ENCODE measurements at regions not wholly inside any gene's neighbourhood (a gene's known extent, or its start where the extent isn't known, plus 50 kb on each side); places are given as distances from the start of the nearest gene placed in this dataset.
"Not testable (repeated sequence)": the region's sequence is repeated elsewhere in the genome, so short reads cannot be mapped to it uniquely, and the experiment has no call there.

DNA sequence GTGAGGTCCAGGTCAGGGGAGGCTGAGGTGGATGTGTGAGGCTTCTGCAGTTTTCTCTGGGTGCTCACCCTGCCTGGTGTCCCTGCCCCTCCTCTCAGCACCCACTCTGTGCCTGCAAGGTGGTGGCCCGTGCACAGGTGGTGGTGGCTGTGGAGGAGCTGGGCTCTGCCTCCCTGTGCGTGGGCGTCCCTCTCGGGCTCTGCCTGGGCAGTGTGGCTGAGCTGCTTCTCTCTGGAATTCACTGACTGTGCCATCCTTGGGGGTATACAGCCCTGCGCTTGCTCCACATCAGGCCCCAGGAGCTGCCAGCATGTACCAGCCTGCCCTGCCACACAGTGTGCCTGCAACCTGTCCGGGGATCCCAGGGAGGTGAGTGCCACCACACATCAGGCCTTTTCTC lies 369.8 kb downstream of the TMEM121 start:
- not testable (repeated sequence) for DNase-seq

DNA sequence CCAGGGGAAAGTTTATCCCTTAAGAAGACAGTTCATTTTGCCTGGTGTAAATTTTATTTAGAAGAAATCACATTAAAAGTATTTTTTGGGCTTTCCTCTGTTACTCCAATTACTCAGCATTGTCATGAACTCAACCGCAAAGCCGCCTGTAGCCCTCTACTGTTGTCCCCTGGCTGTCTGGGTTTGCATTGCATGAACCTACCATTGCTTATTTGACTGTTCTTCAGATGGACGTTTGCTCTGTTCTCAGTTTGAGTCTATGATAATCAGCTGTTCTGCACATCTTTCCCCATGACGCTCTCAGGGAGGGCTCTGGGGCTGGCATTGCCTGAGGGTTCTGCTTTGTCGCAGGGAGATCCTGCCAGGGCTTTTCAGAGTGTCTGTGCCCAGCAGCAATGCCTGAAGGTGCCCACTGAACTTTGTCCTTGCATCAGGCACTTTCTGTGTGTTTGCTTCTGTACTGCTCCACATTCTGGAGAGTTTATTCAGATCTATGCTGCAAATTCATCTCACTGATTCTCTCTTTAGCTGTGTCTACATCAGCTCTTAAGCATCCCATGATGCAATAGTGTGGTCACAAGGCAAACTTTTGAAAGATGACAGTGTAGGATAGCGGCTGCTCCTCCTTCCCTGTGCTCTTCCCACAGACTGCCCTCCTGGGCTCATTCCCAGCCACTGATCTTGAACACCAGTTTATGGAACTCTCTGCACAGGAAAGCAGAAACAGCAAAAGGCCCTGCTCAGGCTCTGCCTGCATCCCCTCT lies 370.8 kb downstream of the TMEM121 start:
- DNase-seq, result not testable (repeated sequence)

DNA sequence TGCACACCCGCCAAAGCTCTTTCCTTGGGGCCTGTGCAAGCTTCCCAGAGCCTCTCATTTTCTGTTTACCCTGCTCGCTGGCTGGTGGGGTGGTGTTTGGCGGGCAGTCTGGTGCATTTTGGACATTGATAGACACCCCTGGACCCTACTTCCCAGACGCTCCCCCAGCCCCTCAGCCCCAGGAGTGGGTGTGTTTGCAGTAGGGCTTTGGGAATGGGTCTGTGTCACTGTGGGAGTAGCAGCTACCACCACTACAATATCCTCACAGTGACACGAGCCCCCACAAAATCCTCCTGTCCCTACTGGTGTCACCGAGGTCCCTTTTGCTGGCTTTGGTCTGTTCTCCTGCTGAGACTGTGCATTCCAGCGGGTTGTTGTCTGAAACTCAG lies 371.3 kb downstream of the TMEM121 start:
- no peak for DNase-seq

DNA sequence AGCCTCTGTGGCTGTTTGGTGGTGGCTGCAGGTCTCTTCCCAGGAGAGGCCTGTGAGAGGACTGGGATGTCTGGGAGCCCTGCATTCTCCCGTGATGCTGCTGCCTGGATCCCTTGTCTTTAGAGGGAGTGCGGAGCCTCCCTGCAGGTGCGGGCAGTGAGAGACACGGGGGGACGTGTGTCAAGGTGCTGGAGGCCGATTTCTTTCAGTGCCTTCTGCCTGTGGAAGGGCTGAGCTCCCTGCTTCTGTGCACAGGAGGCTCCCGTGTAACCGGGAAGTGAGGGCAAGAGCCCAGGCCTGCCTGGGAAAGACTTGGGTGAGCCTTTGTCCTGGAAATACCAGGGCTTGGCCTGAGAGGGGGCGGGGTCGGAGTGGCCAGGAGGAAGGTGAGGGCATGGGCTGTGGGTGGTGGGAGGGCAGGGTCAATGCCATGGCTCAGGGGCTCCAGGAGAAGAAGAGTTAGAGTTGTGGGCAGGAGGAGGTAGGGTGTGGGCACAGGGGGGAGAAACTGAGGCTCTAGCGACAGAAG lies 372.2 kb downstream of the TMEM121 start:
- no peak for DNase-seq

DNA sequence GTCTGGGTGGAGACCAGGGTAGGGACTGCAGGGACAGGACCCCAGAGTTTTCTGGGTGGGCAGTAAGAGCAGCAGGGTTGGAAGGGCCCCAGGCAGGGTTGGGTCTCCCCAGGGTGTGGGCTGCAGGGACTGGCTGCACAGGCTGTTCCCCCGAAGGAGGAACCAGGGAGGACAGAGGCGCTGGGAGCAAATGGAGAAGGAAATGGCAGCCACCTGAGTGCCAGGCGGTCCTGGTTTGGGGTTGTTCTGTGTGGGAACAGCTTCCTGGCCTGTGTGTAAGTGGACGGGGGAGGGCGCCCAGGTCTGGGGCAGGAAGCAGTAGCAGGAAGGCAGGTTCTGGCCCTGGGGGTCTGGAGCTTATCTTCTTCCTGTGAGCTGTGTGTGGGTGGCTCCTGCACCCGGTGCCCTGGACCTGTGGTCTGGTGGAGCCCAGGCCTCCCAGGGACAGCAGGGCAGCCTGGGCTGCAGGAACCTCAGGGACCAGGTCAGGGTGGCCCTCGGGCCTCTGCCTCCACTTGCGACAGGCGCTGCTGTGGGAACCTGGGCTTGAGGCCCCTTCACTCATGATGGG lies 372.8 kb downstream of the TMEM121 start:
- DNase-seq, result no peak

DNA sequence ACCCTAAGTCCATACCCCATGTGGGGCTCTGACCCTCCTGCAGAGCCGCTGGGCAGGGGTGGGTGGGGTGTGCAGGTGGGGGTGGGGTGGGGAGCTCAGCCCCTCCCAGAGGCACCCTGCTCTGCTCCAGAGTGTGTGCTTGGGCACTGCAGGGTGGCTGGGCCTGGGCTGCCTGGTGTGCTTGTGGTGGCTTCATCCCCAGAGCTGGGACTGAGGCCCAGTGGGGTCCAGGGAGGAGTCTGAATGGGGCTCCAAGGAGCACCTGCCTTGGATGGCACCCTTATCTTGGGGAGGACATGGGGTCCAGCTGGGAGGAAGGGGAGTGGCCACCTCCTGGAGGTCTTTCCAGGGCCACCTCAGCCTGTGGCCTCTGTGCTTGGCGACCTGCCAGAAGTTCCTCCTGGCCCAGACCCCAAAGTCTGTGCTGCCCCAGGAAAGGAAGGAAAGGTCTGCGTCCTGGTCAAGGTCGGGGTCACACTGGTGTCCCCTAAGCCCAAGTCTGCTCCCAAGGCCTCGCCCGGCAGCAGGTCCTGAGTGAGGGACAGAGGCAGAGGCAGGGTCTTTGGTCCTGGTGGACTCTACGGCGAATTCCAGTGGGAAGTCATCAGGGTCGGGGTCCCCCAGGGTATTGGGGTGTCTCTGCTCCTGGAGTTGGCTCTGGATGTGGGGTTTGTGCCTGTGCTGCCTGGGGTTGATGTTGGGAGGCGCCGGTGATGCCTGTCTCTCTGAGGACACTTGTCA lies 373.4 kb downstream of the TMEM121 start:
- no peak for DNase-seq

DNA sequence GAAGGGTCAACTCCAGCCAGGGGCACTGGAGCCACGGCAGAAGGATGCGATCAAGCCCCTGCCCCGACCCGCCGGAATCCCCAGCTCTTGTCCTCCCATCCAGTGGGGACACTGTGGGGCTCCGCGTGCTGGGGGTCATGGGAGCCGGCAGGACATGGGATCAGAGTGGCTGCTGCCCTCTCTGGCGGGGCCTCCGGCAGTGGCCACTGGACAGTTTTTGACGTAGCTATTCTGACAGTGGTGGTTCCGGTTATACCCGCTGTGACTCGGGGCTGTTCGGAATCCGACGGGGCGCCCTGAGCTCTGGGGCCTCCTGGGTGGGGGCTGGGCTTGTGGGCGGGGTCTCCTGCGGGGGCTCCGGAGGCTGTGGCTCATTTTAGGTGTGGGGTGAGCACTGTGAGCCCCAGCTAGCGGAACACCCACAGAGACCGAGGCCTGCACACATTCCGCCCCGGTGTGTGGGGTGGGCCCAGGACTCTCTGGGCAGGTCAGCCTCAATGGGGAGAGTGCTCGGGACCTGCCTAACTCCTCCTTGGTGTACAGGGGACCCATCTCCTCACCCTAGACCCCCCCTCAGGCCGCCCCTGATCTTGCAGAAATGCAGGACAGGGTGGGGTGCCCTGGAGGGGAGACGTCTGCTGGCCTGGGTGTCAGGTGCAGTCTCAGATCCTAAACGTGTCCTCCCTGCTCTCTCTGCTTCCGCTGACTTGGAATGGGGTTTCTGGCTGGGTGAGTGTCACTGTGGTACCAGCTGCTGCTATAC lies 374.2 kb downstream of the TMEM121 start:
- no peak for DNase-seq

DNA sequence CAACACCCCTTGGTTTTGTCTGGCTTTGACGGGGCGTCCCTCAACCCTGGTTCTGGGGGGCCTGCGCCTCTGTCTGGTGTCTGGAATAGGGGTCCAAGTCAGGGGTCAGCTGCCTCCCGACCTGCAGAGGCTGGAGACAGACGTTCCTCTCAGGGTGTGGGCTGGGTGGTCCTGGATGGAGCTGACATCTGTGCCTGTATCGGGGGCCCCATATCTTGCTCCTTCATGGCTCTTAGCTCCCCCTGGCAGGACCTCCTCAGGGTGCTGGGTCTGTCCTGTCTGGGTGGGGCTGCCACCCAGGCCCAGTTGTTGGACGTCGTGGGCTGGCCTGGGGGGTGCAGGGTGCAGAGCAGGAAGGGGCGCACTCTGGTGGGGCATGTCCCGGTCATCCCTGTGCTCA lies 374.8 kb downstream of the TMEM121 start:
- no peak for DNase-seq

DNA sequence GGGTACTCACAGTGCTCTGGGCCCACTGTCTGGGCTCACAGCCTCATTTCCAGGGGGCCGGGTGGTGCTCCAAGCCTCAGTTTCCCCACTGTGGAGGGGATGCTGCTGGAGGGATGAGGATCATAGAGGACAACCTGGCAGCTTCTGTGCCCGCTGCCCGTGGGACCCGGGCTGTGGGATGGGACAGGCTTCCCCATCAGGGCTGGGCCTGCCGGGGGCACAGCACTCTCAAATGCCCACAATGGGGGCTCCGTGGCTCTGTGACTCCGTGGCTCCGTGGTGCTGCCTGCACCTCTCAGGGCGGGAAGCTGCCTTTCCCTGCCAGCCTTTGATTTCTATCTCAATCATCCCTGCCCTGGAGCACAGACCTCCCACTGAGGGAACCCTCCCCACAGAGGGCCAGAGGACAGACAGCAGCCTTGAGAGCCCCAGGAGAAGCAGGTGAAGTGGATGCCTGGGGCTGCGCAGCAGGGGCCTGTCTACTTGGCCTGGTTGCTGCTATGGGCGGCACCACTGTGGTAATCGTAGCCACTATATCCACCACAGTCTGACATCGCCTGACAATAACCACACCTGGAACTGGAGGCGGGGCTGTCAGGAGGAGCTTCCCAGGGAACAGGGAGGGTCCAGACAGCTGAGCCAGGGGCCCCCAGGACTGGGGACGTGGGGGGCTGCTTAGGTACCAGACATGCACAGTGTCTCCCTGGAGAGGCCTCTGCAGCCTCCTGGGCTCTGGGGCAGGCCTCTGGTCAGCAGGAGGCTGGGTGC lies 375.9 kb downstream of the TMEM121 start:
- no peak for DNase-seq

DNA sequence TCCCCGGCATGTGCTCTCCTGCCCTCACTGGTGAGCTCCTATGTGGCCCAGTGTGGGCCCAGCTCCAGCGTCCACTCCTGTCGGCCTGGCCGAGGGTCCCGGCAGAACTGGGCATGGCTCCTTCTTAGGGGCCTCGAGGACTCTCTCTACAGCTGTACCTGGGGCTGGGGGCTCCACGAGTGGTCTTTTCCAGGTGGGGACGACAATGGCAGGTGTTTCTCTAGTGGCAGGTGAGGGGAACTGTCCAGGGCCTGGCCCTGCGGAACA lies 376.4 kb downstream of the TMEM121 start:
- DNase-seq, result not testable (repeated sequence)

DNA sequence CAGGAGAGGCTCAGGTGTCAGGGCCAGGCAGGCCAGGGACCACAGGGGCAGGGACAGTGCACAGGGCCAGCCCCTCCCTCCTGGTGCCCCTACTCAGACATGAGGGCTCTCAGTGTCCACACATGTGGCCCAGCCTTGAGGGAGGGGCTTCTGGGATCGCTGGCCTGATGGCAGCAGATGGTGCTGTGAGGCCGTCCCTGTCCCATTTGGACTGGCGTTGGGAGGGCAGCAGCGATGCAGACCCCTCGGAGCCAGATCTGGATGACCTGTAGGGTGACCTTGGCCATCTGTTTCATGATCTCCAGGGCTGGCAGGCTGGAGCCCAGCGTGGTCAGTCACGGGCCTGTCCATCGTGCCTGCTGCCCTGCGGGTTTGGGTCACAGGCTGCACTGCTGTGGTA lies 377.6 kb downstream of the TMEM121 start:
- DNase-seq, result no peak

DNA sequence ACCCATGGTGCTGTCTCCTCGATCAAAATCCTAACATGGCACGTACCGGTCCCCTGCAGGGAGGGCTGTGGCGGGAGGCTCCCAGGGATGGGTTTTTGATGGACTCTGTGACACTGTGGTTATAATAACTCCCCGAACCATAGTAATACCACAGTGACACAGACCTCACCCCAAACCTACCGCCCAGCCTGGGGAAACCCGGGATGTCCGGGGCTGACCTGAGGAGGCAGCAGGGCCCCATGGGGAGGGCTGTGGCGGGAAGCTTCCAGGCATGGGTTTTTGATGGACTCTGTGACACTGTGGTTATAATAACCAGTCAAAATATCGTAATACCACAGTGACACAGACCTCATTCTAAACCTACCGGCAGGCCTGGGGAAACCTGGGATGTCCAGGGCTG lies 378.0 kb downstream of the TMEM121 start:
- no peak for DNase-seq

DNA sequence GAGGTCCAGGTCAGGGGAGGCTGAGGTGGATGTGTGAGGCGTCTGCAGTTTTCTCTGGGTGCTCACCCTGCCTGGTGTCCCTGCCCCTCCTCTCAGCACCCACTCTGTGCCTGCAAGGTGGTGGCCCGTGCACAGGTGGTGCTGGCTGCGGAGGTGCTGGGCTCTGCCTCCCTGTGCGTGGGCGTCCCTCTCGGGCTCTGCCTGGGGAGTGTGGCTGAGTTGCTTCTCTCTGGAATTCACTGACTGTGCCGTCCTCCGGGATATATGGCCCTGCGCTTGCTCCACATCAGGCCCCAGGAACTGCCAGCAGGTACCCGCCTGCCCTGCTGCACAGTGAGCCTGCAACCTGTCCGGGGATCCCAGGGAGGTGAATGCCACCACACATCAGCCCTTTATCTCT lies 379.1 kb downstream of the TMEM121 start:
- no peak for DNase-seq

DNA sequence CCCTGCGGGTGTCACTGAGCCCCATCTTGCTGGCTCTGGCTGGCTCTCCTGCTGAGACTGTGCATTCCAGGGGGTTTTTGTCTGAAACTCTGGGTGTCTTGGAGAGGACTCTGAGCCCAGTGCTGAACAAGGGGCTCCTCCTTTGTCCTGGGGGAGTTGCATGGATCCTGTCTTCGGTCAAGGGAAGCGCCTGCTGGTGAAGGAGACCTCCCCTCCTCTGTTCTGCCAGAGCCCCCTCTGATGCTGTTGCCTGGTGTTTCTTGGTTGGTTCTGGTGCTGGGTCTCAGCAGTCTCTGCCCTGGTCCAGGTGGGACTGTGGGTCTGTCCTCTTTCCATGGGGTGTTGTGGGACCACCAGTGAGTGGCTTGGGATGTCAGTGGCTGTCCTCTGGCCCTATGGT lies 380.9 kb downstream of the TMEM121 start:
- no peak for DNase-seq

DNA sequence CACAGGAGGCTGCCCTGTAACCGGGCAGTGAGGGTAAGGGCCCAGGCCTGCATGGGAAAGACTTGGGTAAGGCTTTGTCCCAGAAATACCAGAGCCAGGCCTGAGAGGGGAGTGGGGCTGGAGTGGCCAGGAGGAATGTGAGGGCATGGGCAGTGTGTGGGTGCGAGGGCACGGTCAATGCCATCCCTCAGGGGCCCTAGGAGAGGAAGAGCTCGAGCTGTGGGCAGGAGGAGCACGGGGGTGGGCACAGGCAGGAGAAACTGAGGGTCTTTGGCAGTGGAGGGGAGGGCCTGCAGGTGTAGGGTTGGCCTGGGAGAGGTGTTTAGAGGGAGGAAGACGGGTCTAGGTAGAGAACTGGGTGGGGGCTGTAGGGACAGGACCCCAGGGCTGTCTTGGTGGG lies 381.6 kb downstream of the TMEM121 start:
- no peak for DNase-seq

DNA sequence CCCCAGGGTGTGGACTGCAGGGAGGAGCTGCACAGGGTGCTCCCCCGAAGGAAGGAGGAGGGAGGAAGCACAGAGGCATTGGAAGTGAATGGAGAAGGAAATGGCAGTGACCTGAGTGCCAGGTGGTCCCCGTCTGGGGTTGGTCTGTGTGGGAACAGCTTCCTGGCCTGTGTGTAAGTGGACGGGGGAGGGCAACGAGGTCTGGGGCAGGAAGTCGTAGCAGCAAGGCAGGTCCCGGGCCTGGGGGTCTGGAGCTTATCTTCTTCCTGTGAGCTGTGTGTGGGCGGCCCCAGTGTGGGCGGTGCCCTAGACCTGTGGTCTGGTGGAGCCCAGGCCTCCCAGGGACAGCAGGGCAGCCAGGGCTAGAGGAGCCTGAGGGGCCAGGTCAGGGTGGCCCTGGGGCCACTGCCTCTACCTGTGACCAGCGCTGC lies 382.1 kb downstream of the TMEM121 start:
- no peak for DNase-seq

DNA sequence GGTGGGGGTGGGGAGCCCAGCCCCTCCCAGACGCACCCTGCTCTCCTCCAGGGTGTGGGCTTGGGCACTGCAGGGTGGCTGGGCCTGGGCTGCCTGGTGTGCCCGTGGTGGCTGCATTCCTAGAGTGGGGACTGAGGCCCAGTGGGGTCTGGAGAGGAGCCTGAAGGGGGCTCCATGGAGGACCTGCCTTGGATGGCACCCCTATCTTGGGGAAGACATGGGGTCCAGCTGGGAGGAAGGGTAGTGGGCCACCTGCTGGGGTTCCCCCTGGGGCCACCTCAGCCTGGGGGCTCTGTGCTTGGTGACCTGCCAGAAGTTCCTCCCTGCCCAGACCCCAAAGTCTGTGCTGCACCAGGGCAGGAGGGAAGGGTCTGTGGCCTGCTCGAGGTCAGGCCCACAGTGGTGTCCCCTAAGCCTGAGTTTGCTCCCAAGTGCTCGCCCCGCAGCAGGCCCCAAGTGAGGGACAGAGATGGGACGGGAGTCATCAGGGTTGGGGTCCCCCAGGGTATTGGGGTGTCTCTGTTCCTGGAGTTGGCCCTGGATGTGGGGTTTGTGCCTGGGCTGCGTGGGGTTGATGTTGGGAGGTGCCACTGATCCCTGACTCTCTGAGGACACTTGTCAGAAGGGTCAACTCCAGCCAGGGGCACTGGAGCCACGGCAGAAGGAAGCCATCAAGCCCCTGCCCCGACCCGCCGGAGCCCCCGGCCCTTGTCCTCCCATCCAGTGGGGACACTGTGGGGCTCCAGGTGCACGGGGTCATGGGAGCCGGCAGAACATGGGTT lies 382.9 kb downstream of the TMEM121 start:
- DNase-seq, result no peak

DNA sequence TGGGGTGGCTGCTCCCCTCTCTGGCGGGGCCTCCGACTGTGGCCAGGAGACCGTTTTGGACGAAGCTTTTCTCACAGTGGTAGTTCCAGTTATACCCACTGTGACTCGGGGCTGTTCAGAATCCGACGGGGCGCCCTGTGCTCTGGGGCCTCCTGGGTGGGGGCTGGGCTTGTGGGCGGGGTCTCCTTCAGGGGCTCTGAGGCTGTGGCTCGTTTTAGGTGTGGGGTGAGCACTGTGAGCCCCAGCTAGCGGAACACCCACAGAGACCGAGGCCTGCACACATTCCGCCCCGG lies 383.4 kb downstream of the TMEM121 start:
- not testable (repeated sequence) for DNase-seq

DNA sequence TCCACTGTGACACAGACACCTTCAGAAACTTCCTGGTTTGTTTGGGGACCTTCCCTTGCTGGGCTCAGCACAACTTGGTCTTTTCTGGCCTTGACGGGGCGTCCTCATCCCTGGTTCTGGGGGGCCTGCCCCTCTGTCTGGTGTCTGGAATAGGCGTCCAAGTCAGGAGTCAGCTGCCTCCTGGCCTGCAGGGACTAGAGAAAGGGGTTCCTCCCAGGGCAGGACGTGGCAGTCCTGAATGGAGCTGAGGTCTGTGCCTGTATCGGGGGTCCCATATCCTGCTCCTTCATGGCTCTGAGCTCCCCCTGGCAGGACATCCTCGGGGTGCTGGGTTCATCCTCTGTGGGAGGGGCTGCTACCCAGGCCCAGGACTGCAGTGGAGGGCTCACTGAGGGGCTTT lies 384.0 kb downstream of the TMEM121 start:
- no peak for DNase-seq

DNA sequence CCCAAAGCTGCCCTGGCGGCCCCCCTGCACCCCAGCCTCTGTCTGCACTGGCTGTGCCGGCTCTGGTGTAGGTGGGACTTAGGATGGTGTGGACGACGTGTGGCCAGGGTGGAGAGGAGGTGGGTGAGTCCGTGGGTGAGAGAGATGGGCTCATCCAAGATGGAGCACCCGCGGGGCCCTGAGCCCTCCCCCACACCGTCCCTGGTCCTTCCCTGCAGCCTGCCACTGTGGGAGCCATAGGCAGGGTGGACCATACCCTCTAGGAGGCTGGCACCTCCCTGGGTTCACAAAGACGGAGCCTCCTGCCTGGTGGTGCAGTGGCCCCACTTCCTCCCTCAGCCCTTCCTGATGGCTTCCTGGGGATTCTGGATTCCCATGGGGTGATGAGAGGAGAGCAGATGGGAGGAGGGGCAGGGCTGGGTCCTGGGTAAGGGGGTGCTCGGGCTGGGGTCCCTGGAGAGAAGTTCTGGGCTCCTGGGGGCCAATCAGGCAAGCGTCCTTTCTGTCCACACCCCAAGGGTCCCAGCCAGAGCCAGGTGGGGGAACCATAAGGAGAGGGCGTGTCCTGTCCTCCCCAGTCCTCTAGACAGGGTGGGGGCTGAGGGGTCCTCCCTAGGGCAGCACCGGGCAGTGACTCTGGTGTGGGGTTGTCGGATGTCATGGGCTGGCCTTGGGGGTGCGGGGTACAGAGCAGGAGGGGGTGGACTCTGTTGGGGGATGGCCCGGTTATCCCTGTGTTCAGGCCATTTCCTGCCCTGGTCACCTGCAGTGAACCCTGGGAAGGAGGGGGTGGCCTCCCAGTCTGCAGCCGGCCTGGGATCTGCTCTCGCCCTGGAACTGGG lies 384.8 kb downstream of the TMEM121 start:
- no peak for DNase-seq

DNA sequence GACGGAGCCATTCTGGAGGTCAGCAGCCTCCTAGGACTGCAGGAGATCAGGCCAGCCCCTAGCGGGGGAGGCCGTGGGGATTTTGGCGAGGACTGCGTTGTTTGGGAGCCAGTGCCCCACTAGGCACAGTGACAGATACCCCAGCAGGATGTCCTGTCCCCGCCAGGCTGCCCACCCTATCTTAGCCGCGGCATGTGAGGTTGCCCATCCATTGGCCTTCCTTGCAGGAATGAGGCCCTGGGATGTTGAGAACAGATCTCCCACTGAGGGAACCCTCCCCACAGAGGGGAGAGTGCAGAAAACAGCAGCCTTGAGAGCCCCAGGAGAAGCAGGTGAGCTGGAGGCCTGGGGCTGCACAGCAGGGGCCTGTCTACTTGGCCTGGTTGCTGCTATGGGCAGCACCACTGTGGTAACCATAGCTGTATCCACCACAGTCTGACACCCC lies 385.5 kb downstream of the TMEM121 start:
- not testable (repeated sequence) for DNase-seq

All from right forelimb (tissue), 1 donor.